ENCODE measurements at regions not wholly inside any gene's neighbourhood (a gene's known extent, or its start where the extent isn't known, plus 50 kb on each side); places are given as distances from the start of the nearest gene placed in this dataset.

GRCh38 chr3:27575499-27575898, 91.3 kb upstream of the SLC4A7 start:
- no peak for TF ChIP-seq RAD21 (IDR thresholded peaks at IDR 0.05; ENCODE audit: low read depth)
- no peak for TF ChIP-seq ATF3 (IDR thresholded peaks at IDR 0.05)
